K562 (cell line): ENCODE measurements at regions not wholly inside any gene's neighbourhood (a gene's known extent, or its start where the extent isn't known, plus 50 kb on each side); places are given as distances from the start of the nearest gene placed in this dataset.

Experiments used
- CHCHD3 ChIP-seq: fragments of 250-450 bp; sonication (Bioruptor Pico); IDR thresholded peaks from 2 replicates; pipeline ENCODE4 v2.1.2; 2022; ENCODE audit warnings: mild to moderate bottlenecking
- HNRNPH1 ChIP-seq: fragments of 200-400 bp; formaldehyde crosslinking; optimal IDR thresholded peaks from 2 replicates; pipeline ENCODE3; 2017; ENCODE audit warnings: low read depth, mild to moderate bottlenecking, low read length, moderate library complexity
- JUNB ChIP-seq: fragments of 450-650 bp; formaldehyde crosslinking; conservative IDR thresholded peaks from 2 replicates; pipeline ENCODE4 v1.4.0; 2020; ENCODE audit warnings: mild to moderate bottlenecking
- NR4A1 ChIP-seq, 2 experiments: fragments of 250-450 bp in 1 of 2; fragments of 450-650 bp in 1 of 2; sonication (Bioruptor Pico) in 1 of 2; IDR thresholded peaks; 2 replicates each; pipeline versions ENCODE4 v1.4.0 to v1.6.1; 2016 to 2020; ENCODE audit warnings: mild to moderate bottlenecking in 2 of 2, missing compliant biosample characterization in 1 of 2, missing genetic modification characterization in 1 of 2, moderate library complexity in 1 of 2
- SRSF1 ChIP-seq: fragments of 200-400 bp; formaldehyde crosslinking; IDR thresholded peaks from 2 replicates; pipeline ENCODE4 v1.6.1; 2017; ENCODE audit warnings: mild to moderate bottlenecking, low read depth, low read length, moderate library complexity
- TAF1 ChIP-seq: IDR thresholded peaks from 2 replicates; pipeline ENCODE4 v1.6.1; 2011; ENCODE audit warnings: mild to moderate bottlenecking, low read length, moderate library complexity; ENCODE audit not compliant: insufficient read depth, control insufficient read depth, severe bottlenecking; ENCODE audit errors: extremely low read depth
- ZBTB40 ChIP-seq, 2 experiments: fragments of 450-650 bp in 1 of 2; sonication (generic) in 1 of 2; formaldehyde crosslinking in 1 of 2; IDR thresholded peaks; 2 replicates each; pipeline versions ENCODE4 v1.7.1 to v1.9.0; 2016 to 2022; ENCODE audit warnings: inconsistent platforms in 1 of 2, mild to moderate bottlenecking in 1 of 2, missing genetic modification reagents in 1 of 2
- ZBTB9 ChIP-seq: fragments of 450-650 bp; formaldehyde crosslinking; IDR thresholded peaks from 2 replicates; pipeline ENCODE4 v1.4.0; 2020; ENCODE audit warnings: mild to moderate bottlenecking, moderate library complexity
- ZNF668 ChIP-seq: fragments of 250-450 bp; sonication (Bioruptor Pico); IDR thresholded peaks from 2 replicates; pipeline ENCODE4 v1.8.0; 2022; ENCODE audit warnings: mild to moderate bottlenecking, inconsistent platforms

- TF ChIP-seq ZBTB40 (IDR thresholded peaks at IDR 0.05) (no peak), ZBTB40 (CRISPR knock-in tag; IDR thresholded peaks at IDR 0.05) (no peak), NR4A1 (CRISPR knock-in tag; IDR thresholded peaks at IDR 0.05) (no peak), NR4A1 (tag; IDR thresholded peaks at IDR 0.05) (no peak), HNRNPH1 (no peak), ZBTB9 (CRISPR knock-in tag) (no peak), CHCHD3 (CRISPR knock-in tag) (no peak), ZNF668 (CRISPR knock-in tag) (no peak), SRSF1 (no peak), TAF1 (no peak), JUNB (CRISPR knock-in tag) (no peak)
Measured at GRCh38 chr4:19349416-19349815, 902.3 kb upstream of the SLIT2 start (continued).
